GM12878 (cell line): ENCODE measurements at regions not wholly inside any gene's neighbourhood (a gene's known extent, or its start where the extent isn't known, plus 50 kb on each side); places are given as distances from the start of the nearest gene placed in this dataset.

Experiments
- CHD1 ChIP-seq: IDR thresholded peaks from 2 replicates; pipeline ENCODE4 v1.6.1; 2012; ENCODE audit warnings: low read depth, low read length, improper control_type of control experiment
- JUNB ChIP-seq: IDR thresholded peaks from 2 replicates; pipeline ENCODE4 v1.6.1; 2016; ENCODE audit warnings: antibody characterized with exemption, mild to moderate bottlenecking
- REST ChIP-seq: IDR thresholded peaks from 2 replicates; pipeline ENCODE4 v1.6.1; 2012; ENCODE audit warnings: mild to moderate bottlenecking, low read depth, low read length
- SMARCA5 ChIP-seq: fragments of 450-650 bp; IDR thresholded peaks from 2 replicates; pipeline ENCODE4 v1.6.1; 2017; ENCODE audit warnings: mild to moderate bottlenecking
- SMC3 ChIP-seq: IDR thresholded peaks from 2 replicates; pipeline ENCODE4 v1.6.1; 2011; ENCODE audit warnings: low read length, improper control_type of control experiment, borderline replicate concordance
- TF ChIP-seq, protein P1 (sequence below), 3 experiments: IDR thresholded peaks in 2 of 3; conservative IDR thresholded peaks in 1 of 3; 2 replicates each; pipeline ENCODE4 v1.5.1; 2011; ENCODE audit warnings: low read depth in 3 of 3, low read length in 3 of 3, mild to moderate bottlenecking in 3 of 3, control low read depth in 2 of 3, moderate library complexity in 2 of 3, inconsistent platforms in 1 of 3, mixed read lengths in 1 of 3; ENCODE audit not compliant: control insufficient read depth in 2 of 3, insufficient read depth in 1 of 3; ENCODE audit errors: extremely low read depth in 1 of 3

GRCh38 chr6:139964737-139965136, 590.3 kb upstream of the CITED2 start:
- no peak for TF ChIP-seq JUNB
- no peak for TF ChIP-seq SMARCA5
- TF ChIP-seq SMC3 = no peak
- TF ChIP-seq, protein P1, sequence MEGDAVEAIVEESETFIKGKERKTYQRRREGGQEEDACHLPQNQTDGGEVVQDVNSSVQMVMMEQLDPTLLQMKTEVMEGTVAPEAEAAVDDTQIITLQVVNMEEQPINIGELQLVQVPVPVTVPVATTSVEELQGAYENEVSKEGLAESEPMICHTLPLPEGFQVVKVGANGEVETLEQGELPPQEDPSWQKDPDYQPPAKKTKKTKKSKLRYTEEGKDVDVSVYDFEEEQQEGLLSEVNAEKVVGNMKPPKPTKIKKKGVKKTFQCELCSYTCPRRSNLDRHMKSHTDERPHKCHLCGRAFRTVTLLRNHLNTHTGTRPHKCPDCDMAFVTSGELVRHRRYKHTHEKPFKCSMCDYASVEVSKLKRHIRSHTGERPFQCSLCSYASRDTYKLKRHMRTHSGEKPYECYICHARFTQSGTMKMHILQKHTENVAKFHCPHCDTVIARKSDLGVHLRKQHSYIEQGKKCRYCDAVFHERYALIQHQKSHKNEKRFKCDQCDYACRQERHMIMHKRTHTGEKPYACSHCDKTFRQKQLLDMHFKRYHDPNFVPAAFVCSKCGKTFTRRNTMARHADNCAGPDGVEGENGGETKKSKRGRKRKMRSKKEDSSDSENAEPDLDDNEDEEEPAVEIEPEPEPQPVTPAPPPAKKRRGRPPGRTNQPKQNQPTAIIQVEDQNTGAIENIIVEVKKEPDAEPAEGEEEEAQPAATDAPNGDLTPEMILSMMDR (IDR thresholded peaks at IDR 0.05 in 2 of 3, conservative IDR thresholded peaks at IDR 0.05 in 1 of 3; ENCODE audit: control insufficient read depth in 2 of 3, extremely low read depth in 1 of 3, insufficient read depth in 1 of 3, low read depth in 3 of 3, low read length in 3 of 3) = no peak
- TF ChIP-seq REST = no peak
- TF ChIP-seq CHD1 = no peak
